SK-N-SH (cell line): ENCODE measurements at regions not wholly inside any gene's neighbourhood (a gene's known extent, or its start where the extent isn't known, plus 50 kb on each side); places are given as distances from the start of the nearest gene placed in this dataset.

Experiments
- FOSL2 ChIP-seq: IDR thresholded peaks from 2 replicates; pipeline ENCODE4 v1.4.0; 2012; ENCODE audit warnings: low read depth, mild to moderate bottlenecking, moderate library complexity, borderline replicate concordance
- POLR2AphosphoS5 ChIP-seq: IDR thresholded peaks from 2 replicates; pipeline ENCODE4 v1.6.1; 2012; ENCODE audit warnings: low read depth, low read length

DNA sequence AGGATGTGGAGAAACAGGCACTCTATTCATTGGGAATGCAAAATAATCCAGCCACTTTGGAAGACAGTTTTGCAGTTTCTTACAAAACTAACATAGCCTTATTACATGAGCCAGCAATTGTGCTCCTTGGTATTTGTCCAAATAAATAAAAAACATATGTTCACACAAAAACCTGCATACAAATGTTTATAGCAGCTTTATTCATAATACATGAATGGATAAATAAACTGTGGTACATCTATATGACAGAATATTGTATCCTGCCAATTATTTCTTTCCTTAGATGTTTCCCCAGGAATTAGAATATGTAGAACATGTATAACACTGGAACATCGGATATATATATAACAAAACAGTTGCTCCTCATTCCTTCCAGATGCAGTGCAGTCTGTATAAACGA, 57.7 kb upstream of the VEGFC start:
- TF ChIP-seq POLR2AphosphoS5: no peak
- TF ChIP-seq FOSL2: no peak
